Germinal center (tissue), 1 donor: ENCODE measurements at regions not wholly inside any gene's neighbourhood (a gene's known extent, or its start where the extent isn't known, plus 50 kb on each side); places are given as distances from the start of the nearest gene placed in this dataset.
"Not testable (repeated sequence)": the region's sequence is repeated elsewhere in the genome, so short reads cannot be mapped to it uniquely, and the experiment has no call there.

Source experiments
- DNase-seq: peaks from one replicate; pipeline ENCODE4 v3.0.0; 2012; ENCODE audit warnings: mixed read lengths, low spot score

- DNase-seq: no peak
Measured at GRCh38 chr1:41980827-41981653, 62.3 kb upstream of the HIVEP3 start.

GRCh38 chr1:41978986-41979385, 60.3 kb upstream of the HIVEP3 start:
- DNase-seq: no peak

GRCh38 chr1:41977326-41977725, 58.6 kb upstream of the HIVEP3 start:
- no peak for DNase-seq

- DNase-seq: no peak
Measured at GRCh38 chr1:41976671-41977070, 57.9 kb upstream of the HIVEP3 start.

- no peak for DNase-seq
Measured at GRCh38 chr1:41975850-41976569, 57.3 kb upstream of the HIVEP3 start.

DNA sequence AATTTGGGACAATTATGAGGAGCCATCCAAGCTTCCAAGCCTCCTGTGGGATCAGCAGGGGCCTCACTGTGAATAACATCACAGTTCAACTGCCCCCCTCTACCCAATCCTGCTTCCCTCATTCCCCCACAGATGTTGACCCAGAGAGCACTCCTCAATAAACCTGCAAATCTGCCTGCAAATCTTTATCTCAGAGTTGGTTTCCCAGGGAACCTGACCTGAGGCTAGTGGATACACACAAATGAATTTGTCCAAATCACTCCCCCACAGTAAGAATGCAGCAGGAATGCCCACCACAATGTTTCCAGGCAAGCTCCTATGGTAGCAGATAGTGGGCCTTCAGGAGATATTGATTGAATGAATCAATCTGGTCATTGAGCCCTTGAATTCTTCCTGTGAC, 56.4 kb upstream of the HIVEP3 start:
- no peak for DNase-seq

GRCh38 chr1:41968557-41968956, 49.8 kb upstream of the HIVEP3 start:
- not testable (repeated sequence) for DNase-seq
